SU-DHL-6 (cell line): ENCODE measurements at regions not wholly inside any gene's neighbourhood (a gene's known extent, or its start where the extent isn't known, plus 50 kb on each side); places are given as distances from the start of the nearest gene placed in this dataset.

ENCODE experiments used
- CTCF ChIP-seq: fragments of 200-600 bp; sonication (generic); IDR thresholded peaks from one replicate; pipeline ENCODE4 v1.5.1; 2017; ENCODE audit warnings: antibody characterized with exemption, mild to moderate bottlenecking, low read length, moderate library complexity; ENCODE audit not compliant: insufficient read depth, poor library complexity, severe bottlenecking
- EZH2phosphoT487 ChIP-seq: fragments of 200-600 bp; sonication (generic), shearing (Covaris generic); conservative IDR thresholded peaks from 2 replicates; pipeline ENCODE4 v1.6.1; 2018; ENCODE audit warnings: mild to moderate bottlenecking, antibody characterized with exemption, low read length, moderate library complexity, mixed read lengths

GRCh38 chr12:73656375-73656774 is 881.3 kb upstream of the ATXN7L3B start:
- TF ChIP-seq CTCF (no peak), EZH2phosphoT487 (no peak)
